HL-60 (cell line): ENCODE measurements at regions not wholly inside any gene's neighbourhood (a gene's known extent, or its start where the extent isn't known, plus 50 kb on each side); places are given as distances from the start of the nearest gene placed in this dataset.

Experiments used
- CTCF ChIP-seq: IDR thresholded peaks from one replicate; pipeline ENCODE4 v1.5.1; 2011; ENCODE audit warnings: low read length, control low read depth, inconsistent platforms; ENCODE audit not compliant: insufficient read depth
- TF ChIP-seq, protein P1 (sequence below): IDR thresholded peaks from 2 replicates; pipeline ENCODE4 v1.6.1; 2012; ENCODE audit warnings: low read depth; ENCODE audit not compliant: insufficient replicate concordance

DNA sequence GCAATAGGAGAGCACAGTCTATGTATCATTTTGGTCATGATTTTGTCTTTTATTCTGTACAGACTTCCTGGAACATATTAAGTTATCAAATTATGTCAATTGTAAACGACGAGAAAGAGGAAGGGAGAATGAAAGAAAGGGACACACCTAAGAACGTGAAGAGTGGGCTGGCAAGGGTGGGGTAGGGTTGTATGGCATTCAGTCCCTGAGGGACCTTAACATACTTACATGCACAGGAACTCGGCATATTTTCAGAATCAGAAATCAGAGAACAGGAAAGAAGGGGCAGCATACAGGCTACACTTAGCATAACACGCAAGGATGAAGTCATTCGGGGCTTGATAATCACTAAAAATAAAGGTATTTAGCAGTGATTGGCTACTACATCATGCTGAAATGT lies 1375.0 kb upstream of the ADGRL3 start:
- TF ChIP-seq, protein P1, sequence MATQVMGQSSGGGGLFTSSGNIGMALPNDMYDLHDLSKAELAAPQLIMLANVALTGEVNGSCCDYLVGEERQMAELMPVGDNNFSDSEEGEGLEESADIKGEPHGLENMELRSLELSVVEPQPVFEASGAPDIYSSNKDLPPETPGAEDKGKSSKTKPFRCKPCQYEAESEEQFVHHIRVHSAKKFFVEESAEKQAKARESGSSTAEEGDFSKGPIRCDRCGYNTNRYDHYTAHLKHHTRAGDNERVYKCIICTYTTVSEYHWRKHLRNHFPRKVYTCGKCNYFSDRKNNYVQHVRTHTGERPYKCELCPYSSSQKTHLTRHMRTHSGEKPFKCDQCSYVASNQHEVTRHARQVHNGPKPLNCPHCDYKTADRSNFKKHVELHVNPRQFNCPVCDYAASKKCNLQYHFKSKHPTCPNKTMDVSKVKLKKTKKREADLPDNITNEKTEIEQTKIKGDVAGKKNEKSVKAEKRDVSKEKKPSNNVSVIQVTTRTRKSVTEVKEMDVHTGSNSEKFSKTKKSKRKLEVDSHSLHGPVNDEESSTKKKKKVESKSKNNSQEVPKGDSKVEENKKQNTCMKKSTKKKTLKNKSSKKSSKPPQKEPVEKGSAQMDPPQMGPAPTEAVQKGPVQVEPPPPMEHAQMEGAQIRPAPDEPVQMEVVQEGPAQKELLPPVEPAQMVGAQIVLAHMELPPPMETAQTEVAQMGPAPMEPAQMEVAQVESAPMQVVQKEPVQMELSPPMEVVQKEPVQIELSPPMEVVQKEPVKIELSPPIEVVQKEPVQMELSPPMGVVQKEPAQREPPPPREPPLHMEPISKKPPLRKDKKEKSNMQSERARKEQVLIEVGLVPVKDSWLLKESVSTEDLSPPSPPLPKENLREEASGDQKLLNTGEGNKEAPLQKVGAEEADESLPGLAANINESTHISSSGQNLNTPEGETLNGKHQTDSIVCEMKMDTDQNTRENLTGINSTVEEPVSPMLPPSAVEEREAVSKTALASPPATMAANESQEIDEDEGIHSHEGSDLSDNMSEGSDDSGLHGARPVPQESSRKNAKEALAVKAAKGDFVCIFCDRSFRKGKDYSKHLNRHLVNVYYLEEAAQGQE: no peak
- no peak for TF ChIP-seq CTCF
